ENCODE measurements at regions not wholly inside any gene's neighbourhood (a gene's known extent, or its start where the extent isn't known, plus 50 kb on each side); places are given as distances from the start of the nearest gene placed in this dataset.

DNA sequence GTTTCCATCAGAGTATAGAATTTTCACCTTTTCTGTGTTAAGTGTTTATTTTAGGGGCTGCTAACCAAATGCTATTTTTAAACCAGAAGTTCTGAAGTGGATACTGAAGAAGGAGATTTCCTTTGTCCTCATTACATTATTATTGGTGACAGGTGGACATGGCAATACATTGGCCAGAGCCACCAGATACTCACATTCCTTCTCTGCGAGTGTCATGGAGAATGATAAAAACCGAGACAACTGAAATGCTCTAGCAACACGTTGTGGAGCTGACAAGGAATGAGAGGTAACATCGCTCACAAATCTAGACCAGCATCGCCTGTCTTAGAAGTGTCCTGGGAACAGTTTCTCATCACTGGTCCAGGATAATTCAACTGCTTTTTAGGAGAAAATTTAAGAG is 241.2 kb downstream of the IRS1 start:
- TF ChIP-seq, protein P1, sequence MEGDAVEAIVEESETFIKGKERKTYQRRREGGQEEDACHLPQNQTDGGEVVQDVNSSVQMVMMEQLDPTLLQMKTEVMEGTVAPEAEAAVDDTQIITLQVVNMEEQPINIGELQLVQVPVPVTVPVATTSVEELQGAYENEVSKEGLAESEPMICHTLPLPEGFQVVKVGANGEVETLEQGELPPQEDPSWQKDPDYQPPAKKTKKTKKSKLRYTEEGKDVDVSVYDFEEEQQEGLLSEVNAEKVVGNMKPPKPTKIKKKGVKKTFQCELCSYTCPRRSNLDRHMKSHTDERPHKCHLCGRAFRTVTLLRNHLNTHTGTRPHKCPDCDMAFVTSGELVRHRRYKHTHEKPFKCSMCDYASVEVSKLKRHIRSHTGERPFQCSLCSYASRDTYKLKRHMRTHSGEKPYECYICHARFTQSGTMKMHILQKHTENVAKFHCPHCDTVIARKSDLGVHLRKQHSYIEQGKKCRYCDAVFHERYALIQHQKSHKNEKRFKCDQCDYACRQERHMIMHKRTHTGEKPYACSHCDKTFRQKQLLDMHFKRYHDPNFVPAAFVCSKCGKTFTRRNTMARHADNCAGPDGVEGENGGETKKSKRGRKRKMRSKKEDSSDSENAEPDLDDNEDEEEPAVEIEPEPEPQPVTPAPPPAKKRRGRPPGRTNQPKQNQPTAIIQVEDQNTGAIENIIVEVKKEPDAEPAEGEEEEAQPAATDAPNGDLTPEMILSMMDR (IDR thresholded peaks at IDR 0.05): no peak

DNA sequence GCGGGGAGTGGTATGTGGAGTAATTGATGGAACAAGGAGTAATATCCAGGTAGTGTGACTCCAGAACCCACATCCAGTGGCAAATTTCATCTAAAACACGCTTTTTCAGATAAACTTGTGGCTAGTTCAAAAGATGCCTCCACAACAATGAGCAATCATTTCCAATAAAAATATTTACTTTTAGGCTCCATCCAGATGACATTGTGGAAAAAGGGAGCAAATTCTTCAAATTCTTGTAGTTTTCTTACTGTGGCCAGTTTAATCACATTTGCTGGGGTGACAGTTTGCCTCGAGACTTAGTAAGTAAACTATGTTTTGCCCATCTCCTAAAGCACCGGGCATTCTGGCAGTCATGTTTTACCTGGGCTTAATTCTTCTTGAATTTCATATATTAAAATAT is 243.6 kb downstream of the IRS1 start:
- TF ChIP-seq, protein P1 (IDR thresholded peaks at IDR 0.05): no peak

DNA sequence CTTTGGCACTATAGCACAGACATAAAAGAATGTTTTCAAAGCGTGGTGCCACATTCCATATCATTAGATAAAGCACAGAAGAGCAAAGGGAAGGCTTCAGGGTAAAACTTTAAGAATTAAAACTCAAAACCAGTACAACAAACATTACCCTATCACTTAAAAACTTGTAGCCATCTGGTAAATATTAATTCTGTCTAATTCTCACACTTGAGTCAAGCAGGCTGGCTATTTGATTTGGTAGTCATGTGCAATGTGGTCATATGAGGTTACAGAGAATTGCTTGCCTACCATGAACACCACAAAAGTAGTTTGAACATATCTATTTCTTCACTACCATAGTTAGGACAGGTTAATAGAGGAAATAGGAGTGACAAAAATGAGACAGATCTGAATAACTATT is 244.9 kb downstream of the IRS1 start:
- TF ChIP-seq, protein P1 (IDR thresholded peaks at IDR 0.05): no peak

DNA sequence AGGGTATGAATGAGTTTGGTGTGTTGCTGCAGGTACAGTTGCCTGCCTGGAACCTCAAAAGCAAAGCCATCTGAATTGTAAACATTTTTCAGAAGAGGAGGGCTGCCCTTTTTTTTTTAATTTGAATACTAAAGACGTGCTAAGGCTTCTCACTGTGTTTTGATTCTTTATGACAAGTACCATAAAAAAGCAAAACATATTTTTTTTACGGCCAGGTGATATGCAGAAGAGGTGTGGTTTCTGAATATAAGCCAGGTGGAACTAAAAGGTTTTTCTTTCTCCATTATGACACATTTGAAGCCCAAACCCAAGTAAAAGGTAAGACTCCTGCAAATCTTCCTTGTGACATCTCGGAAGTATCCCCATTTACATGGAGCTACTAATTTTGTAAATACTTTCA is 246.3 kb downstream of the IRS1 start:
- TF ChIP-seq, protein P1 (IDR thresholded peaks at IDR 0.05): no peak

DNA sequence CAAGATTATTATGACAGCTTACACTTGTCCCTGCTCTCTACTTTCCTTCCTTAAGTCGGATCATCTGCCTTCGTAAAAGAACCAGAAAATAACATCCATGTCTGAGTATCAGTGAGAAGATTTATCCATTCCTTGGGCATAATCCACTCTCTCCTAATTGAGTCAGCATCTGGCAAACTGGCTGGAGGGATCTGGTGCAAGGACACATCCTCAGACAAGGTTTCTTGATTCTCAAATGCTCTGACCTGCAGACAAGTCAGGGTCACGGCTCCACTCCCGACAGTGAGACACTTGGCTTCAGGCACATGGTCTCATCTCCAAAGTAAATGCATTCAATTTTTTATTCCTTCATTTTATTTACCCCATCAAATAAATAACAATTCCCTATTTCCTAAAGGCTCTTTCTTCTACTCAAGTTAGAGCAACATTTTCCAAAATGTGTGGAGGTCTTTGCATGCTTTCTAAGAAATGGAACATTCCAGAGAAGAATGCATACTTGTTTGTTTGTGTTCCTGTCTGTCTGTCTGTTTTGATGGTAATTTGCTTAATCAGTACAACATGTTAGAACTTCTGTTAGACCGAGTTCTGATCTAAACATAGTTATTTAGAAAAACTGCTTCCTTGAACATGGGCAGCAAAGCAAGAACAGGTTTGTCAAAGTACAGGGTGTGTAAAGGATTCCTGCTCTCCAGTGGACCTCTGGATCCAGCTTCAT is 246.9 kb downstream of the IRS1 start:
- TF ChIP-seq, protein P1 (IDR thresholded peaks at IDR 0.05): no peak

DNA sequence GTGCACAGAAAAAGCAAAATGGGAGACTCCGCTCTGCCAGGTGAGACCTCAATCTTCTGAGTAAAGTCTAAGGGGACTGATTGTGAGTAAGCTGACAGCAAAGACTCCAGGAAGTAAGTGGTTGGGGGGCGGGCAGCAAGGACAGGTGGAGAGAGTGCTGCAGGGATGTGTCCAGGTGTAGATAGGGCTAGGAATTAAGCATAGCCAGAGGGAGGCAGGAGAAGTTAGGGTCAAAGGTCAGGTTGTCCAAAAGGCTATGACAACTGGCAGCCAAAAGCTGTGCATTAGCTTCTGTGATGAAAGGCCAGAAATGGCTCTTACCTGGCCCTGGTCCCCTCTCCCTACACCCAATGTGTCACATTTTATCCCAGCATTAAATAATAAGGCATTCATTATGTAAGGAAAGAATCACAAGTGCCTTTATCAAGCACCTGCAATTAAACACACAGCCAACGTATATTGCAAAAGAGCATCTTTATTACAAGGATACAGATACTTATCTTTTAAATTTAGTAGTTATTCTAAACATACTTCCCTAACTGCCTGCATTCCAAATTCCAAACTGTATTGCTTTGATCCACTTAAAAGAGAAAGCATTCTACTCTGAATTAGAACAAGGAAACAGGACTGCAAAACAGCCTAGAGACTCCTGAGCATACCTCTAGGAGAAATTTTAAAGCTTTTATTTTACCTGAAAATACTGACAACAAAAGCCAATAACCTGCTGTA is 247.9 kb downstream of the IRS1 start:
- TF ChIP-seq, protein P1 (IDR thresholded peaks at IDR 0.05): no peak

DNA sequence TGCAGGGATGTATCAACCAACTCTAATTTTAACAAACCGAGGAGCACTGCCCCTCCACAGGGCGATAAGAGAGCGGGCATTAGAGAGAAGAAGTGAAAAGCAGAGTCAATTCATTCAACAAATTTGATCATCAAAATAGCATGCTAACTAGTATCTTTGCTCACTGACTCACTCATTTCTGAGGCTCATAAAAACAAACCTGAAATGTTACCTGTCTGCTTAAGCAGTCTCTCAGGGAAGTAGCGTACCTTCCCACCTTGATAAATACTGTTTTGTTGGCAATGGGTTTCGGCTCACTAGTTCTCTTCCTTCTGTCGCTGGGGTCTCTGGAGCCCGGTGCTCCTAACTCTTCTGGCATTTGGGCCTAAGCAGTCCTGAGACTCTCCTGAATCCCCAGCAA is 248.8 kb downstream of the IRS1 start:
- TF ChIP-seq, protein P1 (IDR thresholded peaks at IDR 0.05): no peak
